A549 (cell line): ENCODE measurements at regions not wholly inside any gene's neighbourhood (a gene's known extent, or its start where the extent isn't known, plus 50 kb on each side); places are given as distances from the start of the nearest gene placed in this dataset.

Source experiments
- ATAC-seq, 2 experiments: fragments of 200-7000 bp in 1 of 2; fragments of >200 bp in 1 of 2; cut with Nextera tagmentation in 1 of 2; cut with Tn5 transposase in 1 of 2; 3 replicates each; pipeline versions ENCODE4 v1.8.0 to v1.9.1; 2018 to 2020; ENCODE audit warnings: mild to moderate bottlenecking in 1 of 2, moderate library complexity in 1 of 2
- CTCF ChIA-PET: fragments of 300-600 bp; sonication (Branson Sonifier 250); formaldehyde crosslinking; extraction: SDS; loops from one replicate; lab custom pipeline; 2021; ENCODE audit warnings: antibody characterized with exemption, inconsistent platforms; lab: Yijun Ruan, JAX
- POLR2A ChIA-PET: fragments of 350-600 bp; formaldehyde crosslinking; extraction: SDS; loops from one replicate; lab custom pipeline; 2021; ENCODE audit warnings: antibody characterized with exemption, inconsistent platforms; lab: Yijun Ruan, JAX
- DNase-seq, 2 experiments: peaks; one replicate each; pipeline versions ENCODE4 v3.0.0 to v3.0.0-alpha.2; 2011 to 2016; ENCODE audit warnings: low read depth in 1 of 2, low spot score in 1 of 2
- FAIRE-seq: peaks from 2 replicates; lab custom pipeline; 2011; peaks lifted over from hg19 to GRCh38; lab: Jason Lieb, UNC
- H3K27ac ChIP-seq, 2 experiments: fragments of >200 bp; sonication (Bioruptor Twin); formaldehyde crosslinking; 3 replicates each; pipeline ENCODE4 v1.5.1; 2016 to 2017
- H3K4me1 ChIP-seq: fragments of >200 bp; sonication (Bioruptor Twin); formaldehyde crosslinking; 3 replicates; pipeline ENCODE4 v1.6.1; 2016
- H3K4me2 ChIP-seq: fragments of >200 bp; sonication (Bioruptor Twin); formaldehyde crosslinking; 3 replicates; pipeline ENCODE4 v1.6.1; 2016
- H3K4me3 ChIP-seq: fragments of >200 bp; sonication (Bioruptor Twin); formaldehyde crosslinking; 3 replicates; pipeline ENCODE4 v1.5.1; 2016
- H3K9me3 ChIP-seq: fragments of >200 bp; sonication (Bioruptor Twin); formaldehyde crosslinking; 3 replicates; pipeline ENCODE4 v1.6.1; 2016
- CEBPB ChIP-seq, 2 experiments: fragments of >200 bp in 1 of 2; sonication (Bioruptor Twin) in 1 of 2; formaldehyde crosslinking in 1 of 2; IDR thresholded peaks; 2 replicates each; pipeline ENCODE4 v1.6.1; 2012 to 2016
- CTCF ChIP-seq: fragments of >200 bp; sonication (Bioruptor Twin); formaldehyde crosslinking; IDR thresholded peaks from 3 replicates; pipeline ENCODE4 v1.5.1; 2016
- E2F6 ChIP-seq: IDR thresholded peaks from 2 replicates; pipeline ENCODE4 v1.6.1; 2012; ENCODE audit warnings: low read depth, borderline replicate concordance
- EHF ChIP-seq: fragments of 250-450 bp; sonication (Bioruptor Pico); IDR thresholded peaks from 2 replicates; pipeline ENCODE4 v1.5.0; 2020; ENCODE audit warnings: mild to moderate bottlenecking
- EHMT2 ChIP-seq: fragments of 200-600 bp; sonication (generic); IDR thresholded peaks from 2 replicates; pipeline ENCODE4 v1.6.1; 2016; ENCODE audit warnings: antibody characterized with exemption, low read depth, mild to moderate bottlenecking, moderate library complexity
- FOSB ChIP-seq: fragments of 250-450 bp; sonication (Bioruptor Pico); IDR thresholded peaks from 2 replicates; pipeline ENCODE4 v1.5.0; 2020; ENCODE audit warnings: mild to moderate bottlenecking, moderate library complexity
- HDAC2 ChIP-seq: fragments of 200-600 bp; sonication (generic); IDR thresholded peaks from 2 replicates; pipeline ENCODE4 v1.6.1; 2016
- JUN ChIP-seq, 2 experiments: fragments of >200 bp; sonication (Bioruptor Twin); formaldehyde crosslinking; IDR thresholded peaks; 2 replicates in 1 of 2; 3 replicates in 1 of 2; pipeline ENCODE4 v1.6.1; 2016 to 2017
- KDM1A ChIP-seq: fragments of 200-600 bp; sonication (generic); IDR thresholded peaks from 2 replicates; pipeline ENCODE4 v1.6.1; 2016; ENCODE audit warnings: low read depth, mild to moderate bottlenecking
- MAFK ChIP-seq: fragments of 450-650 bp; IDR thresholded peaks from 2 replicates; pipeline ENCODE4 v1.6.1; 2014; ENCODE audit not compliant: partially characterized antibody
- NR3C1 ChIP-seq: fragments of >200 bp; sonication (Bioruptor Twin); formaldehyde crosslinking; IDR thresholded peaks from 3 replicates; pipeline ENCODE4 v1.6.1; 2017
- PHF8 ChIP-seq: fragments of 200-600 bp; sonication (generic); IDR thresholded peaks from 2 replicates; pipeline ENCODE4 v1.6.1; 2016; ENCODE audit warnings: low read depth, mild to moderate bottlenecking, antibody characterized with exemption, moderate library complexity, borderline replicate concordance
- RAD21 ChIP-seq, 2 experiments: fragments of >200 bp in 1 of 2; sonication (Bioruptor Twin) in 1 of 2; formaldehyde crosslinking in 1 of 2; IDR thresholded peaks in 1 of 2; conservative IDR thresholded peaks in 1 of 2; 2 replicates in 1 of 2; 3 replicates in 1 of 2; pipeline ENCODE4 v1.6.1; 2012 to 2018; ENCODE audit warnings: inconsistent platforms in 1 of 2
- REST ChIP-seq: fragments of 200-600 bp; sonication (generic); IDR thresholded peaks from 2 replicates; pipeline ENCODE4 v1.6.1; 2016; ENCODE audit warnings: antibody characterized with exemption, mild to moderate bottlenecking, moderate library complexity
- RNF2 ChIP-seq: fragments of 200-600 bp; sonication (generic); IDR thresholded peaks from 2 replicates; pipeline ENCODE4 v1.6.1; 2016; ENCODE audit warnings: low read depth, mild to moderate bottlenecking, antibody characterized with exemption, moderate library complexity, borderline replicate concordance
- SMC3 ChIP-seq: fragments of >200 bp; sonication (Bioruptor Twin); formaldehyde crosslinking; IDR thresholded peaks from 3 replicates; pipeline ENCODE4 v1.6.1; 2018; ENCODE audit warnings: inconsistent platforms
- SREBF2 ChIP-seq: fragments of 450-650 bp; IDR thresholded peaks from 2 replicates; pipeline ENCODE4 v1.6.1; 2014; ENCODE audit warnings: mild to moderate bottlenecking, moderate library complexity
- WGBS: methylation state at CpG from one replicate; pipeline ENCODE4 v1.1.6; 2017; ENCODE audit errors: missing lambda C conversion rate; 5-methylcytosine and 5-hydroxymethylcytosine counted together

- peak overlapping the region in 1 of 2 experiments; percentile 22; a peak in 1 of 6 replicates for H3K27ac ChIP-seq
- DNase-seq (peak in 1 of 2 experiments; percentile 2), FAIRE-seq (no peak), ATAC-seq (peak in 1 of 2 experiments; percentile 68; a peak in 4 of 6 replicates)
- TF ChIP-seq SREBF2 (no peak), RAD21 (conservative IDR thresholded peaks at IDR 0.05 in 1 of 2, IDR thresholded peaks at IDR 0.05 in 1 of 2) (no peak), CEBPB (IDR thresholded peaks at IDR 0.05) (peak in 1 of 2 experiments; percentile 8; a peak in 1 of 4 replicates), FOSB (CRISPR knock-in tag) (no peak), NR3C1 (no peak)
- CTCF ChIA-PET, result no interaction called here
- no peaks in the 10 kb centered on the region for H3K9me3 ChIP-seq
- WGBS, result 0% methylated on average over 2 of the region's 2 CpGs
- no peak overlapping the region for H3K4me3 ChIP-seq
- POLR2A ChIA-PET, result no interaction called here
- peak overlapping the region; percentile 11; the same call in 2 of the 3 replicates for H3K4me2 ChIP-seq
- H3K4me1 ChIP-seq, result peaks cover 15% of the 10 kb centered on the region; the same call in 2 of the 3 replicates
Measured at GRCh38 chr10:57864765-57865680, 402.7 kb downstream of the IPMK start.

GRCh38 chr10:57849691-57850357, 417.9 kb downstream of the IPMK start:
- POLR2A ChIA-PET, result no interaction called here
- Histone ChIP-seq H3K9me3 (no peaks in the 10 kb centered on the region), H3K4me1 (no peaks in the 10 kb centered on the region), H3K27ac (no peak overlapping the region), H3K4me2 (no peak overlapping the region), H3K4me3 (no peak overlapping the region)
- DNase-seq (peak in 1 of 2 experiments; percentile 33), ATAC-seq (no peak), FAIRE-seq (peak; percentile 13)
- CTCF ChIA-PET, result interaction anchor here (0.6 to 4.6 kb wide), 17 partner anchors 8 to 514 kb away, joined by 3 to 24 read pairs (median 3); no protein-coding TSS in a partner anchor
- 7% methylated on average over 1 of the region's 1 CpG for WGBS
- no peak for TF ChIP-seq PHF8
- no peak for TF ChIP-seq SREBF2
- TF ChIP-seq JUN (IDR thresholded peaks at IDR 0.05), result no peak
- TF ChIP-seq EHMT2, result no peak
- TF ChIP-seq RNF2, result no peak
- TF ChIP-seq EHF (CRISPR knock-in tag), result no peak
- TF ChIP-seq HDAC2, result no peak
- TF ChIP-seq KDM1A, result no peak
- TF ChIP-seq SMC3, result peak; percentile 84
- TF ChIP-seq CEBPB (IDR thresholded peaks at IDR 0.05), result no peak
- TF ChIP-seq E2F6, result no peak
- TF ChIP-seq REST, result no peak
- TF ChIP-seq FOSB (CRISPR knock-in tag), result no peak
- no peak for TF ChIP-seq MAFK
- peak; percentile 76 to 87 for TF ChIP-seq RAD21 (conservative IDR thresholded peaks at IDR 0.05 in 1 of 2, IDR thresholded peaks at IDR 0.05 in 1 of 2)
- peak; percentile 76 for TF ChIP-seq CTCF
